Glutamatergic neuron (in vitro differentiated cells): ENCODE measurements at regions not wholly inside any gene's neighbourhood (a gene's known extent, or its start where the extent isn't known, plus 50 kb on each side); places are given as distances from the start of the nearest gene placed in this dataset.

Experiments
- DNase-seq: peaks from one replicate; pipeline ENCODE4 v3.0.0; 2022
- H3K27ac Mint-ChIP-seq: one replicate; pipeline ENCODE4 v1.8.0; 2020; ENCODE audit warnings: mild to moderate bottlenecking, mixed read lengths, inconsistent platforms; ENCODE audit not compliant: unreplicated experiment
- H3K27me3 Mint-ChIP-seq: one replicate; pipeline ENCODE4 v1.8.0; 2020; ENCODE audit warnings: mild to moderate bottlenecking, moderate library complexity, mixed read lengths, inconsistent platforms; ENCODE audit not compliant: unreplicated experiment
- H3K36me3 Mint-ChIP-seq: one replicate; pipeline ENCODE4 v1.8.0; 2020; ENCODE audit warnings: mild to moderate bottlenecking, mixed read lengths, inconsistent platforms; ENCODE audit not compliant: unreplicated experiment
- H3K4me1 Mint-ChIP-seq: one replicate; pipeline ENCODE4 v1.8.0; 2020; ENCODE audit warnings: mild to moderate bottlenecking, low read depth, mixed read lengths, inconsistent platforms; ENCODE audit not compliant: unreplicated experiment
- H3K4me3 Mint-ChIP-seq: one replicate; pipeline ENCODE4 v1.8.0; 2020; ENCODE audit warnings: mild to moderate bottlenecking, mixed read lengths, inconsistent platforms; ENCODE audit not compliant: unreplicated experiment
- H3K9me3 Mint-ChIP-seq: one replicate; pipeline ENCODE4 v1.8.0; 2020; ENCODE audit warnings: mild to moderate bottlenecking, moderate library complexity, mixed read lengths, inconsistent platforms; ENCODE audit not compliant: unreplicated experiment
- TF ChIP-seq, protein P1 (sequence below): fragments of 200-600 bp; sonication (generic); IDR thresholded peaks from one replicate; pipeline ENCODE4 v1.5.0; 2021; ENCODE audit not compliant: partially characterized antibody, unreplicated experiment

- Mint-ChIP-seq H3K27ac (peak overlapping the region; percentile 65), H3K4me1 (peaks cover 8% of the 10 kb centered on the region), H3K36me3 (no peaks in the 10 kb centered on the region), H3K27me3 (no peaks in the 10 kb centered on the region), H3K9me3 (peaks cover 4% of the 10 kb centered on the region), H3K4me3 (no peak overlapping the region)
- TF ChIP-seq, protein P1, sequence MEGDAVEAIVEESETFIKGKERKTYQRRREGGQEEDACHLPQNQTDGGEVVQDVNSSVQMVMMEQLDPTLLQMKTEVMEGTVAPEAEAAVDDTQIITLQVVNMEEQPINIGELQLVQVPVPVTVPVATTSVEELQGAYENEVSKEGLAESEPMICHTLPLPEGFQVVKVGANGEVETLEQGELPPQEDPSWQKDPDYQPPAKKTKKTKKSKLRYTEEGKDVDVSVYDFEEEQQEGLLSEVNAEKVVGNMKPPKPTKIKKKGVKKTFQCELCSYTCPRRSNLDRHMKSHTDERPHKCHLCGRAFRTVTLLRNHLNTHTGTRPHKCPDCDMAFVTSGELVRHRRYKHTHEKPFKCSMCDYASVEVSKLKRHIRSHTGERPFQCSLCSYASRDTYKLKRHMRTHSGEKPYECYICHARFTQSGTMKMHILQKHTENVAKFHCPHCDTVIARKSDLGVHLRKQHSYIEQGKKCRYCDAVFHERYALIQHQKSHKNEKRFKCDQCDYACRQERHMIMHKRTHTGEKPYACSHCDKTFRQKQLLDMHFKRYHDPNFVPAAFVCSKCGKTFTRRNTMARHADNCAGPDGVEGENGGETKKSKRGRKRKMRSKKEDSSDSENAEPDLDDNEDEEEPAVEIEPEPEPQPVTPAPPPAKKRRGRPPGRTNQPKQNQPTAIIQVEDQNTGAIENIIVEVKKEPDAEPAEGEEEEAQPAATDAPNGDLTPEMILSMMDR, result no peak
- peak; percentile 50 for DNase-seq
These were observed 557.9 kb downstream of the CCDC85A start for GRCh38 chr2:56741601-56742102.

DNA sequence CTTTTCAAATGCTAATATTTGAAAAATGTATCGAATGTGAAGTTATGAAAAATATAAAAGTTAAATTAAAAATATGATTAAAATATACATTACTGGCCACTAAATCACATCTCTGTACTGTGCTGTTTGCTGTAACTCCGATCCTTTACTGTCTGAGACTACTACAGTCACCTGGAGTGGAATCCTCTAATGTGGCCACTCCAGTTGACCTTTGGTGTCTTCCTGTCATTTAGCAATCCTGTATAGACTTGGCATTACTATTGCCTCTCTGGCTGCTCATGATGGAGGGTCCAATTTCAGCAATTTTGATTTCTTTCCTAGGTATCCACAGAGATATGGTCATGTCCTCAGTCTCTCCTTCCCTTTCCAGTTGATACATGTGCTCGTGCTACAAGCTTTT lies 560.0 kb downstream of the CCDC85A start:
- DNase-seq, result no peak
- no peak overlapping the region for H3K27ac Mint-ChIP-seq
- H3K27me3 Mint-ChIP-seq, result no peaks in the 10 kb centered on the region
- H3K4me3 Mint-ChIP-seq, result no peak overlapping the region
- H3K9me3 Mint-ChIP-seq, result peaks cover 4% of the 10 kb centered on the region
- peaks cover 13% of the 10 kb centered on the region for H3K4me1 Mint-ChIP-seq
- H3K36me3 Mint-ChIP-seq, result no peaks in the 10 kb centered on the region
- TF ChIP-seq, protein P1, result no peak

- Mint-ChIP-seq H3K4me3 (no peak overlapping the region), H3K27me3 (no peaks in the 10 kb centered on the region), H3K27ac (no peak overlapping the region), H3K36me3 (no peaks in the 10 kb centered on the region), H3K4me1 (peaks cover 4% of the 10 kb centered on the region), H3K9me3 (no peaks in the 10 kb centered on the region)
- no peak for DNase-seq
- TF ChIP-seq, protein P1, result peak; percentile 73
These were observed 565.5 kb downstream of the CCDC85A start for GRCh38 chr2:56749152-56749752.

DNA sequence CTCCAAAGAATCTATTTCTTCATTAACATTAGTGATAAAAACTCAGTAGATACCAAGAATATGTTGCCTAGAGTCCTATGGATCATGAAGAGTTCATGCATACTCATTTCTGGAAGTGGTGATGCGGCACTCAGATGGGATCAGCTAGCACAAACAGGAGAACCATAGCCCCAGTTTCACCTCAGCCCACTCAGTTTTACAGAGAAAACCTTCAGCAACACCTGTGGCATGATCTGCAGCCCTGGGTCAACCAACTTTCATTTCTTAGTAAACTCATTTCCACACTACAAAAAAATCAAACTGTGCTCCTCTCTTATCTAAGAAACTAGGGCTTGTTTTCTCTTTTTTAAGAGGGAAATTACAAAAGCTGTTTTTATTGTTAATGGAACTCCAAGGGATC lies 569.4 kb downstream of the CCDC85A start:
- H3K4me1 Mint-ChIP-seq, result peaks cover 4% of the 10 kb centered on the region
- no peak for DNase-seq
- H3K9me3 Mint-ChIP-seq, result no peaks in the 10 kb centered on the region
- TF ChIP-seq, protein P1, result no peak
- no peaks in the 10 kb centered on the region for H3K36me3 Mint-ChIP-seq
- no peaks in the 10 kb centered on the region for H3K27me3 Mint-ChIP-seq
- no peak overlapping the region for H3K4me3 Mint-ChIP-seq
- no peak overlapping the region for H3K27ac Mint-ChIP-seq

- H3K27ac Mint-ChIP-seq, result no peak overlapping the region
- H3K9me3 Mint-ChIP-seq, result no peaks in the 10 kb centered on the region
- DNase-seq, result no peak
- no peaks in the 10 kb centered on the region for H3K36me3 Mint-ChIP-seq
- TF ChIP-seq, protein P1, result no peak
- no peak overlapping the region for H3K4me3 Mint-ChIP-seq
- H3K27me3 Mint-ChIP-seq, result no peaks in the 10 kb centered on the region
- no peaks in the 10 kb centered on the region for H3K4me1 Mint-ChIP-seq
These were observed 570.4 kb downstream of the CCDC85A start for GRCh38 chr2:56754066-56754615.
